Spleen (tissue), 11 donors: ENCODE measurements at regions not wholly inside any gene's neighbourhood (a gene's known extent, or its start where the extent isn't known, plus 50 kb on each side); places are given as distances from the start of the nearest gene placed in this dataset.
A peak's percentile ranks its signal among the peaks of the same experiment; 100 is the strongest.

Experiments
- DNase-seq: peaks from one replicate; pipeline ENCODE4 v3.0.0-alpha.2; 2020
- H3K27ac ChIP-seq, 8 donors: fragments of 200-600 bp; sonication (generic) in 7 of 8; 1 replicate in 4 of 8; 2 replicates in 4 of 8; pipeline versions ENCODE4 v1.5.0 to v1.8.0; 2016 to 2021; ENCODE audit warnings: inconsistent platforms in 4 of 8, mild to moderate bottlenecking in 4 of 8, moderate library complexity in 1 of 8
- H3K27me3 ChIP-seq, 7 donors: fragments of 200-600 bp; sonication (generic) in 6 of 7; replicated peaks in 1 of 7; 1 replicate in 4 of 7; 2 replicates in 3 of 7; pipeline versions ENCODE4 v1.5.0 to v1.8.0; 2016 to 2021; ENCODE audit warnings: inconsistent platforms in 3 of 7, mild to moderate bottlenecking in 1 of 7
- H3K36me3 ChIP-seq, 6 donors: fragments of 200-600 bp; sonication (generic) in 5 of 6; 1 replicate in 4 of 6; 2 replicates in 2 of 6; pipeline versions ENCODE4 v1.5.0 to v1.8.0; 2016 to 2021; ENCODE audit warnings: inconsistent platforms in 2 of 6
- H3K4me1 ChIP-seq, 6 donors: fragments of 200-600 bp; sonication (generic) in 5 of 6; 1 replicate in 3 of 6; 2 replicates in 3 of 6; pipeline versions ENCODE4 v1.5.0 to v1.8.0; 2016 to 2021; ENCODE audit warnings: inconsistent platforms in 3 of 6
- H3K4me3 ChIP-seq, 8 donors: fragments of 200-600 bp; sonication (generic) in 7 of 8; 1 replicate in 4 of 8; 2 replicates in 4 of 8; pipeline versions ENCODE4 v1.5.0 to v1.8.0; 2016 to 2021; ENCODE audit warnings: inconsistent platforms in 4 of 8, mild to moderate bottlenecking in 4 of 8, moderate library complexity in 2 of 8
- H3K9me3 ChIP-seq, 8 donors: fragments of 200-600 bp; sonication (generic) in 7 of 8; 1 replicate in 4 of 8; 2 replicates in 4 of 8; pipeline versions ENCODE4 v1.5.0 to v1.8.0; 2016 to 2021; ENCODE audit warnings: inconsistent platforms in 4 of 8
- CTCF ChIP-seq, 11 experiments: fragments of 200-600 bp in 7 of 11; fragments of 450-650 bp in 4 of 11; sonication (generic) in 4 of 11; IDR thresholded peaks in 8 of 11; conservative IDR thresholded peaks in 3 of 11; 1 replicate in 7 of 11; 2 replicates in 4 of 11; pipeline versions ENCODE4 v1.4.0 to v1.8.0; 2016 to 2021; ENCODE audit warnings: antibody characterized with exemption in 11 of 11, inconsistent platforms in 4 of 11, mild to moderate bottlenecking in 1 of 11
- POLR2A ChIP-seq, 3 donors: fragments of 450-650 bp; IDR thresholded peaks; one replicate each; pipeline ENCODE4 v1.5.1; 2017; ENCODE audit warnings: antibody characterized with exemption in 3 of 3, mild to moderate bottlenecking in 1 of 3
- POLR2AphosphoS5 ChIP-seq, 3 donors: sonication (generic); formaldehyde crosslinking; IDR thresholded peaks; one replicate each; pipeline ENCODE4 v1.5.1; 2017; ENCODE audit warnings: antibody characterized with exemption in 3 of 3
- WGBS, 5 donors: extraction: QIAGEN DNeasy Blood & Tissue Kit in 3 of 5; methylation state at CpG; one replicate each; pipeline versions ENCODE4 v1.1.5 to v1.1.7; 2013 to 2018; 5-methylcytosine and 5-hydroxymethylcytosine counted together
- intact Hi-C: fragments of 100-400 bp; cut with DNase I; formaldehyde crosslinking; loops from one replicate; pipeline ENCODE4 v1.15.0; 2023; ENCODE audit warnings: low total_unique reads
- donor health status: healthy with polysubstance abuse.
- donor health status: DM: no; HTN: no; CAD: no; lungs with moderate emphysema.
- donor health status: DM: no; HTN: no; CAD: no.
- donor health status: Bipolar disorder and iron deficiency.
- donor health status: healthy.
- donor health status: DM: no; HTN: no; CAD: no.
- donor health status: DM: yes; HTN: yes; CAD: no.

- intact Hi-C loops: no loop called here
- Histone ChIP-seq H3K27ac (no peak overlapping the region), H3K36me3 (no peaks in the 10 kb centered on the region), H3K4me1 (no peaks in the 10 kb centered on the region), H3K9me3 (peaks cover 0 to 4% (median 0%) of the 10 kb centered on the region in 8 donors), H3K27me3 (no peaks in the 10 kb centered on the region), H3K4me3 (no peak overlapping the region)
- WGBS, 5 donors: 74 to 87% (median 85%) methylated on average over 3 of the region's 3 CpGs
- no peak for DNase-seq
- TF ChIP-seq POLR2AphosphoS5 (IDR thresholded peaks at IDR 0.05) (no peak), CTCF (IDR thresholded peaks at IDR 0.05 in 8 of 11, conservative IDR thresholded peaks at IDR 0.05 in 3 of 11) (no peak), POLR2A (IDR thresholded peaks at IDR 0.05) (no peak)
Measured at GRCh38 chr12:46711756-46712155, 114.0 kb downstream of the SLC38A4 start.

DNA sequence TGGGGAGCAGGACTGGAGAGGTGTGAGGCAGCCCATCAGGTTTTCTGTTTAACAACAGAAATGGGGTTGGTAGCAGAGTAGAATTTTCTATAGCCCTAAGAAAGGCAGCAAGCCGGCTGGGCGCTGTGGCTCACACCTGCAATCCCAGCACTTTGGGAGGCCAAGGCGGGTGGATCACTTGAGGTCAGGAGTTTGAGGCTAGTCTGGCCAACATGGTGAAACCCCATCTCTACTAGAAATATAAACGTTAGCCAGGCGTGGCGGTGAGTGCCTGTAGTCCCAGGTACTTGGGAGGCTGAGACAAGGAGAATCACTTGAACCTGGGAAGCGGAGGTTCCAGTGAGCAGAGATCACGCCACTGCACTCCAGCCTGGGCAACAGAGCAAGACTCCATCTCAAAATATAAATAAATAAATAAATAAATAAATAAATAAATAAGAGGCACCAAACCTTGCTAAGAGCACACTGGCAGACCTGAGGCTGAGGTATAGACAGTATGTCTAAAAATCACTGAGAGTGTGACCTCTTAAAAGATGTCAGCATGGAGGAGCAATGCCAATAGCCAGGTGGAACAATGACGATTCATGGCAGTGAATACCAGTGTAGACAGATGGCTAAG, 115.6 kb downstream of the SLC38A4 start:
- intact Hi-C loops: no loop called here
- TF ChIP-seq POLR2A (IDR thresholded peaks at IDR 0.05) (no peak), CTCF (IDR thresholded peaks at IDR 0.05 in 8 of 11, conservative IDR thresholded peaks at IDR 0.05 in 3 of 11) (no peak), POLR2AphosphoS5 (IDR thresholded peaks at IDR 0.05) (no peak)
- Histone ChIP-seq H3K4me3 (no peak overlapping the region), H3K36me3 (no peaks in the 10 kb centered on the region), H3K27ac (no peak overlapping the region), H3K27me3 (no peaks in the 10 kb centered on the region), H3K9me3 (no peaks in the 10 kb centered on the region), H3K4me1 (no peaks in the 10 kb centered on the region)
- no peak for DNase-seq
- WGBS, 5 donors: 90 to 98% (median 93%) methylated on average over 9 of the region's 9 CpGs

DNA sequence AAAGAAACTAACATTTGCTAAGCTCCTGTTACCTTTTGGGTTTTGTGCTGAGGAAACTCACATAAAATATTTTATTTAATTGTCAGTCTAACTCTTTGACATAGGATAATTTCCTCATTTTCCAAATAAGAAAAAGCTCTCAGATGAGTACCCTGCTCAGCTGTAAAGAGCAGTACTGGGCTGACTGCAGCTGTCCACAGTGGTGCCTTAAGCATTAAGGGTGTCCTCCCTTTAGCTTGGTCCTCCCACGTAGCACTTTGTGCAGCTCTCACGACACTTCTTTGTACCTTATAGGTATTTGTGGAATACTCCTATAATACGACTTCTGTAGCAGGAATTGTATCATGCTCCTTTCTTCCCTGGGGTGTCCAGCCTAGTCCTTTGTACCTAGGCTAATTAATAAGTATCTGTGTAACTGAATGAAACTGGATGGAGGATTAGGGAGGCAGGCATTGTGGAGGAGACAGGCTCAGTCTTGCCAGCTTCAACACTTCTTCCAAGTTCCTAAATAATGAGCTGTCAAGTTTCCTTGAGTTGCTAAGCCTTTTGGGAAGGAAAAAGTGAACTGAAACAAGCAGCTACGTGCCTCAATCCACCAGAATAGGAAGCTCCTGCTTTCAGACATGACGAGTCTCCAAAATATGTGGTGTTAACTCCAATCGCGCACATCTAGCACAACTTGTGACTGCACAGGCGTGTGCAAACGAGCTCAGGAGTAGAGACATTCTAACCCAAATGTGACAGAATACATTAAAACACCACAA, 123.0 kb downstream of the SLC38A4 start:
- Histone ChIP-seq H3K4me1 (peaks cover 0 to 4% (median 0%) of the 10 kb centered on the region in 6 donors), H3K4me3 (no peak overlapping the region), H3K27me3 (no peaks in the 10 kb centered on the region), H3K36me3 (no peaks in the 10 kb centered on the region), H3K9me3 (peaks cover 0 to 15% (median 6%) of the 10 kb centered on the region in 8 donors), H3K27ac (peak overlapping the region in 2 of 8 donors; percentile 8 to 46)
- WGBS, 5 donors: 67 to 78% (median 75%) methylated on average over 9 of the region's 9 CpGs
- no peak for DNase-seq
- intact Hi-C loops: no loop called here
- TF ChIP-seq CTCF (IDR thresholded peaks at IDR 0.05 in 8 of 11, conservative IDR thresholded peaks at IDR 0.05 in 3 of 11) (no peak), POLR2AphosphoS5 (IDR thresholded peaks at IDR 0.05) (no peak), POLR2A (IDR thresholded peaks at IDR 0.05) (no peak)

DNA sequence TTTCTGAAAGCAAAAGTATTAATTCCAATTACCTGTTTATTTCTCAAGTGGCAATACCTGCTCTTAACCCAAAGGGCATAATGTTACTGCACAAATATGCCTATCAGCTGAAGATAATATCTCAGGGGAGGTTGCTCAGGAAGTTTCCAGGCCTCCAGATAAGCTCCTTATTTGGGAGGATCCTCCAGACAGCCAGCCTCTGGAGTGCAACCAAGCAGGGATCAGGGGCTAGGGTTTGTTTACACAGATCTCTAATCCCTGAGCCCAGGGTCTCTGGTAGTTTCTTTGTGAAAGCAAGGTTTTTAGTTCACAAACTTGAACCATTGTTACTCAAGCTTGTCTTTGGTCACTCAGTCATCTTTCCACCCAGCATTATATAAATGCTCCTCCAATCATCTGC, 124.4 kb downstream of the SLC38A4 start:
- TF ChIP-seq POLR2AphosphoS5 (IDR thresholded peaks at IDR 0.05): no peak
- TF ChIP-seq POLR2A (IDR thresholded peaks at IDR 0.05): no peak
- no peak for TF ChIP-seq CTCF (IDR thresholded peaks at IDR 0.05 in 8 of 11, conservative IDR thresholded peaks at IDR 0.05 in 3 of 11)
- Histone ChIP-seq H3K4me1 (peaks cover 0 to 4% (median 0%) of the 10 kb centered on the region in 6 donors), H3K4me3 (no peak overlapping the region), H3K9me3 (peaks cover 0 to 24% (median 9%) of the 10 kb centered on the region in 8 donors), H3K27ac (no peak overlapping the region), H3K27me3 (no peaks in the 10 kb centered on the region), H3K36me3 (no peaks in the 10 kb centered on the region)
- intact Hi-C loops: no loop called here
- DNase-seq: no peak
